ENCODE measurements at regions not wholly inside any gene's neighbourhood (a gene's known extent, or its start where the extent isn't known, plus 50 kb on each side); places are given as distances from the start of the nearest gene placed in this dataset.

DNA sequence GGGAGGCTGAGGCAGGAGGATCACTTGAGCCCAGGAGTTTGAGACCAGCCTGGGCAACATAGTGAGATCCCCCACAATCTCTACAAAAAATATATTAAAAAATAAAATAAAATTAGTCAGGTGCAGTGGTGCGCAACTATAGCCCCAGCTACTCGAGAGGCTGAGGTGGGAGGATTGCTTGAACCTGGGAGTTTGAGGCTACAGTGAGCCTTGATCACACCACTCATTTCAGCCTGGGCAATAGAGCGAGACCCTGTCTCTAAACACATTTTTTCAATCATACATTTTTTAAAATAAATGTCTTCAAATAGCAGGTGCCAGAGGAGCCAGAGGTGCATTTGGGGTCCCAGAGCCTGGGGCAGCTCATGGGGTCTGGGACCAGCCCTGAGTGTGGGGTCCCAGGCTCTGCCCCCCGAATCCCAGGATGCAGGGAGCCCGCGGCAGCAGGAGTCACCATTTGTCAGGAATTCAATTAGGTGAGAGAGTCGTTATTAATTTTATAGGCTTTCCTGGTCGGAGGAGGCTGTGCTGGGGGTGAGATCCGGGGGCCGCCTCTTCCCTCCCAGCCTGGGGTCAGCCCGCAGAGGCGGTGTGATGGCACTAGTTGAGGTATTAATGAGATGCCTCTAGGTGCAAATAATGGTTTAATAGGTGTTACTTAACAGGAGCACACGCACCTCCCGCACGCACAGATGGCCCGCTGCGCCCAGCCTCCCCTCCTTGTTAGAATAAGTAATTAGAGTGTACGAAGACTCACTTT lies 78.3 kb downstream of the MICALL2 start:
- DNase-seq, result peak; percentile 6 to 21

GRCh38 chr7:1382553-1383397 lies 76.5 kb downstream of the MICALL2 start:
- DNase-seq, result no peak

- no peak for DNase-seq
These were observed 75.7 kb downstream of the MICALL2 start for GRCh38 chr7:1383398-1384112.

DNA sequence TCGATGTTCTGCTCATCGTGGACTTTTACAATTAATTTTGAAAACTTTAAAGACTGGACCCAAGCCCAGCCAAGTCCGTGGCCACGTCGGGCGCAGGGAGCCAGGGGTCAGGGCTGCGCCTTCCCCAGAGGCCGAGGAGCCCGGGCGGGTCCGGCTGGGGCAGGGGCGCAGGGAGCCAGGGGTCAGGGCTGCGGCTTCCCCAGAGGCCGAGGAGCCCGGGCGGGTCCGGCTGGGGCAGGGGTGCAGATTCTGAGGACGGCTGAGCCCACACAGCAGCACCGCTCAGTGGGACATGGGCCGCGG lies 75.2 kb downstream of the MICALL2 start:
- DNase-seq, result no peak
